ENCODE measurements at regions not wholly inside any gene's neighbourhood (a gene's known extent, or its start where the extent isn't known, plus 50 kb on each side); places are given as distances from the start of the nearest gene placed in this dataset.

DNA sequence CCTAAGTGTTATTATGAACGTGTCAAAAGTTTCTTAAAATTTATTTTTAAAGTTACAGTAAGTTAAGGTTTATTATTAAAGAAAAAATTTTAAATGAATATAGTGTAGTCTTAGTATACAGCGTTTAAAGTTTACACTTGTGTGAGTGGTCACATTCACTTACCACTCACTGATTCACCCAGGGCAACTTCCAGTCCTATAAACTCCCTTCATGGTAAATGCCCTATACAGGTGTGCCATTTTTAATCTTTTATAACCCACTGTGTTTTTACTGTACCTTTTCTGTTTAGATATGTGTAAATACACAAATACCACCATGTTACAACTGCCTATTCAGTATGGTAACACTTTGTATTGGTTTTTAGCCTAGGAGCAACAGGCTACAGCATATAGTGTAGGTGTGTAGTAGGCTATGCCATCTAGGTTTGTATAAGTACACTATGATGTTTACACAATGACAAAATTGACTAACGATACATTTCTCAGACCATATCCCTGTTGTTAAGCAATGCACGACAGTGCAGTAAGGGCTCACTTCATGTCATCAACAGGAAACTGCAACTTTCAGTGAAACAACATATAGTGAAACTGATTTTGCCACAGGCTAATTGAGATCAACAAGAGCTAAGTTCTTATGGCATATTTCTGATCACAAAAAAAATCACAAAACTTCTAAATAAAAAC, 112.0 kb upstream of the TMCC3 start:
- 30 to 54% methylated on average over 4 of the region's 4 CpGs for WGBS, 2 donors
- TF ChIP-seq POLR2A (IDR thresholded peaks at IDR 0.05) (no peak), POLR2AphosphoS5 (IDR thresholded peaks at IDR 0.05) (no peak), EP300 (IDR thresholded peaks at IDR 0.05) (no peak)
- TF ChIP-seq, protein P1, sequence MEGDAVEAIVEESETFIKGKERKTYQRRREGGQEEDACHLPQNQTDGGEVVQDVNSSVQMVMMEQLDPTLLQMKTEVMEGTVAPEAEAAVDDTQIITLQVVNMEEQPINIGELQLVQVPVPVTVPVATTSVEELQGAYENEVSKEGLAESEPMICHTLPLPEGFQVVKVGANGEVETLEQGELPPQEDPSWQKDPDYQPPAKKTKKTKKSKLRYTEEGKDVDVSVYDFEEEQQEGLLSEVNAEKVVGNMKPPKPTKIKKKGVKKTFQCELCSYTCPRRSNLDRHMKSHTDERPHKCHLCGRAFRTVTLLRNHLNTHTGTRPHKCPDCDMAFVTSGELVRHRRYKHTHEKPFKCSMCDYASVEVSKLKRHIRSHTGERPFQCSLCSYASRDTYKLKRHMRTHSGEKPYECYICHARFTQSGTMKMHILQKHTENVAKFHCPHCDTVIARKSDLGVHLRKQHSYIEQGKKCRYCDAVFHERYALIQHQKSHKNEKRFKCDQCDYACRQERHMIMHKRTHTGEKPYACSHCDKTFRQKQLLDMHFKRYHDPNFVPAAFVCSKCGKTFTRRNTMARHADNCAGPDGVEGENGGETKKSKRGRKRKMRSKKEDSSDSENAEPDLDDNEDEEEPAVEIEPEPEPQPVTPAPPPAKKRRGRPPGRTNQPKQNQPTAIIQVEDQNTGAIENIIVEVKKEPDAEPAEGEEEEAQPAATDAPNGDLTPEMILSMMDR (IDR thresholded peaks at IDR 0.05) = no peak
- Histone ChIP-seq H3K4me3 (no peak overlapping the region), H3K27me3 (no peaks in the 10 kb centered on the region), H3K36me3 (no peaks in the 10 kb centered on the region), H3K27ac (no peak overlapping the region), H3K9me3 (no peaks in the 10 kb centered on the region), H3K4me1 (peaks cover 0 to 6% (median 0%) of the 10 kb centered on the region in 4 donors)
- DNase-seq = no peak
- intact Hi-C loops (cut with DNase I) = loop anchor here (10.0 kb wide), 1 partner anchor 118 kb away; no protein-coding TSS in a partner anchor

DNA sequence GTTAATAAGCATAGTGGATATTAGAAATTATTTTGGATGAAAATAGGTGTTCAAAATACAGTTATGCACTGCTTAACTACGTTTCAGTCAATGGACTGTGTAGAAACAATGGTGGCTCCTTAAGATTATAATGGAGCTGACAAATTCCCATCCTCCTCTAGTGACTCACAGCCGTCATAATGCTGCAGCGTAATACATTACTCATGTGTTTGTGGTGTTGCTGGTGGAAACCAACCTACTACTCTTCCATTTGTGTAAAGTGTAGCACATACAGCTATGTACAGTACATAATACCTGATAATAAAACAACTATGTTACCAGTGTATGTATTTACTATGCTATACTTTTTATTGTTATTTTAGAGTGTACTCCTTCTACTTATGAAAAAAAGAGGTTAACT, 111.2 kb upstream of the TMCC3 start:
- no peaks in the 10 kb centered on the region for H3K36me3 ChIP-seq
- no peak for DNase-seq

DNA sequence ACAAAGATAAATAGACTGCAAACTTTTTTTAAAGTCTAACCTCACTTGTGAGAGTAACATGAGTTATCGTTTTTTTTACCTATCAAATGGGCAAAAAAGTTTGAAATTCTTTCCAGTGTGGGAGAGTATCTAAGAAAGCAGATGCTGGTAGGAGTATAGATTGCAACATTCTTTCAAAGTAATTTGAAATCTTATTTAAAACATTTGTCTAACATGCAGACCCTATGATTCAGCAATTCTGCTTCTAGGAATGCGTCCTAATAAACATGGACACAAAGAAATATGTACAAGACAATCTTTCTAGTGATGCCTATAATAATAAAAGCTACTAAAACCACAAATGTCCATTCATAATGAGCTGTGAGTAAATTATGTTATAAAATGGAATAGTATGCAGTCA, 110.4 kb upstream of the TMCC3 start:
- intact Hi-C loops (cut with DNase I) = loop anchor here (10.0 kb wide), 1 partner anchor 116 kb away; no protein-coding TSS in a partner anchor
- Histone ChIP-seq H3K9me3 (no peaks in the 10 kb centered on the region), H3K36me3 (no peaks in the 10 kb centered on the region), H3K27me3 (no peaks in the 10 kb centered on the region), H3K4me1 (peaks cover 0 to 6% (median 0%) of the 10 kb centered on the region in 4 donors), H3K27ac (no peak overlapping the region), H3K4me3 (no peak overlapping the region)
- WGBS, 2 donors = 90 to 94% methylated on average over 2 of the region's 2 CpGs
- TF ChIP-seq EP300 (IDR thresholded peaks at IDR 0.05) (no peak), POLR2AphosphoS5 (IDR thresholded peaks at IDR 0.05) (no peak)
- TF ChIP-seq, protein P1 (IDR thresholded peaks at IDR 0.05) = no peak
- DNase-seq = no peak

More for the DNA sequence above, 111.2 kb upstream of the TMCC3 start:
- WGBS, 2 donors = 69 to 78% methylated on average over 3 of the region's 3 CpGs
- peaks cover 0 to 6% (median 0%) of the 10 kb centered on the region in 4 donors for H3K4me1 ChIP-seq
- H3K27me3 ChIP-seq = no peaks in the 10 kb centered on the region
- no peak overlapping the region for H3K4me3 ChIP-seq
- H3K27ac ChIP-seq = no peak overlapping the region
- TF ChIP-seq, protein P1 (IDR thresholded peaks at IDR 0.05) = no peak
- TF ChIP-seq EP300 (IDR thresholded peaks at IDR 0.05) = no peak
- no peak for TF ChIP-seq POLR2AphosphoS5 (IDR thresholded peaks at IDR 0.05)
- no peak for TF ChIP-seq POLR2A (IDR thresholded peaks at IDR 0.05)
- no peaks in the 10 kb centered on the region for H3K9me3 ChIP-seq
- intact Hi-C loops (cut with DNase I) = loop anchor here (10.0 kb wide), 1 partner anchor 117 kb away; no protein-coding TSS in a partner anchor

DNA sequence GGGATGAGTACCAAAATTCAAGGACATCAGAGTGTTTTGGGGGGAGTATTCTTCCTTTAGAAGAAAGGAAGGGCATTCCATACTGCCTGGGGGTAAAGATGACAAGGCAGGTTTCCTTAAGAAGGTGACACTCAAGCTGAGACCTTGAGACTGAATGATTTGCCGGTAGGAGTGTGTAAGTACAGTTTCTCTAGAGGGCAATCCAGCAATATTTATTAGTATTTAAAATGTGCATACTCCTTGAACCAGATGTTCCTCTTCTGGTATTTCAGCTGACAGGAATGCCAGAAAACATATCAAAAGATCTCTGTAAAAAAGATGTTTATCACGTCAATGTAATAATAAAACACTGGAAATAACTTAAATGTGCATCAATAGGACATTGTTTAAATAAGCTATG, 106.4 kb upstream of the TMCC3 start:
- WGBS, 2 donors = 58 to 73% methylated on average over 2 of the region's 2 CpGs
- no peak for DNase-seq
- TF ChIP-seq POLR2AphosphoS5 (IDR thresholded peaks at IDR 0.05) (no peak), EP300 (IDR thresholded peaks at IDR 0.05) (no peak), POLR2A (IDR thresholded peaks at IDR 0.05) (no peak)
- TF ChIP-seq, protein P1 (IDR thresholded peaks at IDR 0.05) = no peak
- Histone ChIP-seq H3K27ac (no peak overlapping the region), H3K27me3 (no peaks in the 10 kb centered on the region), H3K4me3 (no peak overlapping the region), H3K9me3 (no peaks in the 10 kb centered on the region), H3K36me3 (no peaks in the 10 kb centered on the region), H3K4me1 (no peaks in the 10 kb centered on the region)
- intact Hi-C loops (cut with DNase I) = no loop called here
